ENCODE measurements at regions not wholly inside any gene's neighbourhood (a gene's known extent, or its start where the extent isn't known, plus 50 kb on each side); places are given as distances from the start of the nearest gene placed in this dataset.

- in situ Hi-C loops (cut with MboI; ENCODE audit: low sequenced_read_pairs) (no loop called here), intact Hi-C loops (cut with micrococcal nuclease) (no loop called here), dilution Hi-C loops (cut with HindIII; ENCODE audit: low sequenced_read_pairs, unreplicated experiment) (no loop called here)
- Histone ChIP-seq H3K27ac (ENCODE audit: insufficient read depth, low read length) (no peak overlapping the region), H3K9ac (ENCODE audit: low read depth, low read length) (no peak overlapping the region), H4K8ac (ENCODE audit: low read depth in 2 of 2, low read length in 2 of 2) (no peak overlapping the region), H4K20me1 (ENCODE audit: insufficient read depth, low read length) (no peaks in the 10 kb centered on the region), H3K56ac (ENCODE audit: extremely low read depth, insufficient read depth, low read length) (no peak overlapping the region), H4K5ac (ENCODE audit: low read depth, low read length) (no peak overlapping the region), H3K23ac (ENCODE audit: low read depth, low read length) (no peak overlapping the region), H3K9me3 (ENCODE audit: control insufficient read depth, insufficient read depth, low read length) (no peaks in the 10 kb centered on the region), H2AK9ac (replicated peaks; ENCODE audit: low read depth, low read length, poor library complexity) (no peak overlapping the region), H3K4me2 (ENCODE audit: low read depth, low read length) (no peak overlapping the region), H3K27me3 (ENCODE audit: control insufficient read depth, insufficient read depth, low read length) (peaks cover 5% of the 10 kb centered on the region), H3K14ac (replicated peaks; ENCODE audit: low read depth, low read length) (no peak overlapping the region), H2AFZ (replicated peaks; ENCODE audit: low read length, poor library complexity) (no peak overlapping the region), H3K36me3 (ENCODE audit: control insufficient read depth, insufficient read depth, low read length) (no peaks in the 10 kb centered on the region), H2BK20ac (ENCODE audit: low read depth, low read length) (no peak overlapping the region), H2BK15ac (ENCODE audit: low read depth, low read length) (no peak overlapping the region), H3K4me1 (ENCODE audit: control insufficient read depth, insufficient read depth, low read length) (no peaks in the 10 kb centered on the region), H3K79me1 (ENCODE audit: low read depth in 1 of 2, low read length in 2 of 2) (no peaks in the 10 kb centered on the region), H2BK120ac (ENCODE audit: low read depth, low read length) (no peak overlapping the region), H2AK5ac (ENCODE audit: low read depth, low read length) (no peak overlapping the region), H3K9me1 (ENCODE audit: insufficient read depth, low read length) (no peaks in the 10 kb centered on the region), H3K4ac (ENCODE audit: low read depth, low read length) (no peak overlapping the region), H4K91ac (ENCODE audit: insufficient read depth, low read depth, low read length) (no peak overlapping the region), H3K18ac (ENCODE audit: low read depth, low read length) (no peak overlapping the region), H2BK5ac (ENCODE audit: low read depth, low read length, poor library complexity, severe bottlenecking) (no peak overlapping the region), H3K4me3 (ENCODE audit: insufficient read depth, low read depth, low read length) (no peak overlapping the region)
- POLR2A ChIA-PET (ENCODE audit: unreplicated experiment), result no interaction called here
- no TSS peak for BruUV-seq (replicated peaks)
- ATAC-seq (ENCODE audit: low read depth) (no peak), DNase-seq (no peak)
- CTCF ChIA-PET, result interaction anchor here (1.1 kb wide), 1 partner anchor 9 kb away, joined by 4 read pairs; no protein-coding TSS in a partner anchor
- TF ChIP-seq ELK1 (IDR thresholded peaks at IDR 0.05; ENCODE audit: borderline replicate concordance, low read depth, low read length), result no peak
- TF ChIP-seq POLR2A (IDR thresholded peaks at IDR 0.05; ENCODE audit: low read depth, low read length), result no peak
- no peak for TF ChIP-seq RAD21 (IDR thresholded peaks at IDR 0.05; ENCODE audit: low read length)
- TF ChIP-seq MXI1 (IDR thresholded peaks at IDR 0.05; ENCODE audit: borderline replicate concordance, low read depth, low read length), result no peak
- no peak for TF ChIP-seq NFE2L2 (IDR thresholded peaks at IDR 0.05; ENCODE audit: low read depth, low read length)
- no peak for TF ChIP-seq BHLHE40 (IDR thresholded peaks at IDR 0.05; ENCODE audit: low read depth, low read length)
- no peak for TF ChIP-seq CTCF (conservative IDR thresholded peaks at IDR 0.05; ENCODE audit: low read depth, low read length)
- TF ChIP-seq USF2 (IDR thresholded peaks at IDR 0.05; ENCODE audit: low read depth, low read length), result no peak
- no peak for TF ChIP-seq CEBPB (IDR thresholded peaks at IDR 0.05; ENCODE audit: low read depth, low read length)
- no peak for TF ChIP-seq CHD1 (IDR thresholded peaks at IDR 0.05; ENCODE audit: low read depth, low read length)
- TF ChIP-seq MAZ (IDR thresholded peaks at IDR 0.05; ENCODE audit: borderline replicate concordance, low read depth, low read length), result no peak
- no peak for TF ChIP-seq FOS (IDR thresholded peaks at IDR 0.05; ENCODE audit: low read depth, low read length)
- TF ChIP-seq MAFK (IDR thresholded peaks at IDR 0.05; ENCODE audit: low read depth, low read length), result no peak
- no peak for TF ChIP-seq SMC3 (IDR thresholded peaks at IDR 0.05; ENCODE audit: low read depth, low read length)
- no peak for TF ChIP-seq RFX5 (IDR thresholded peaks at IDR 0.05; ENCODE audit: low read depth, low read length)
- TF ChIP-seq RCOR1 (IDR thresholded peaks at IDR 0.05; ENCODE audit: insufficient replicate concordance, low read length), result no peak
- WGBS, 2 experiments (ENCODE audit: extremely low coverage in 2 of 2, insufficient read length in 1 of 2), result 70% methylated on average over 2 of the region's 2 CpGs; no CpG with 5 or more reads in 1 of the 2 experiments
These were observed 60.4 kb upstream of the ATP1A1 start for GRCh38 chr1:116312681-116313069.
